SK-N-DZ (cell line): ENCODE measurements at regions not wholly inside any gene's neighbourhood (a gene's known extent, or its start where the extent isn't known, plus 50 kb on each side); places are given as distances from the start of the nearest gene placed in this dataset.

Source experiments
- DNase-seq: peaks from one replicate; pipeline ENCODE4 v3.0.0-alpha.2; 2015; ENCODE audit warnings: low spot score

DNA sequence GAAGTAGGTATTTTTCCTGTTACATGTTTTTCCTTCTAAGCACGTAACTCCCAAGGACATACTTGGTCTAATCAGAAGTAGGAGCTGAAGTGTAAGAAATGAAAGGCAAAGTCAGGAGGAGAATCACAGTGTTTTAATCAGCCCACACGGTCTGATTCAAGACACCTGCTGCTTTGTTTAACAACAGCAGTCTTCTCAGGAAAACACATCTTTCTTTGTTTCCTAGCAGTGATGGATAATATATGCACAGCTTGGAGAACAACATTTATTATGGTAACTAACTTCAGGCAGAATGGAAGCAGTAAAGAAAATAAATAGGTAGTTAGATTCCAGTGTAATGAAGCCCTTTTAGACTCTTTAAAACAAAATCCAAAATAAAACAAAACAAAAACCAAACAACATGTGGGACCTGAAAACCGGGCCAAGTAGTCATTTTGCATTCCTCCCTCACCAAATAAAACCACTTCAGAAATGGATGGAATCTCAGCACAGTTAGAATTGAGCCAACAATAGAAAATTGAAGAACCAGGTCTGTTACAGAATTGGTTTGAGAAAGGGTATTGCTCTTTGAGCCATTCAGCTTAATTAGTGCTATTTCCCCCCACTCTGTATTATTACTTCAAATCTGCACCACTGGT, 61.1 kb upstream of the UGP2 start:
- no peak for DNase-seq

DNA sequence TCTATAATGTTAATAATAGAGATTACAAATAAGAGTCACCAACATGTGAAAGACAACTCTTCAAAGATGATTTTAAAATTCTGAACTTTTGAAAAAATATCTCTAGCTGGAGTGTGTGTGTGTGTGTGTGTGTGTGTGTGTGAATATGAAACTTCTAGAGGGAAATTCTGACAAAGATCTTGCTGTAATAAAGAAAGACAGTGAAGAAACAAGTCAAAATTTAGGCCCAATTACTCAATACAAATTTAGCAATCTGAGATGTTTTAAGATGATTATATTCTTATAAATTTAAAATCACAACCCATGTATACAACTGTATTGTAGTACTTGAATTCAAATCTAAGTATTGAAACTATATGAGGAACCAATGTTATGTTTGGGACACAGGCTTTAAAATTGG, 57.2 kb upstream of the UGP2 start:
- no peak for DNase-seq

DNA sequence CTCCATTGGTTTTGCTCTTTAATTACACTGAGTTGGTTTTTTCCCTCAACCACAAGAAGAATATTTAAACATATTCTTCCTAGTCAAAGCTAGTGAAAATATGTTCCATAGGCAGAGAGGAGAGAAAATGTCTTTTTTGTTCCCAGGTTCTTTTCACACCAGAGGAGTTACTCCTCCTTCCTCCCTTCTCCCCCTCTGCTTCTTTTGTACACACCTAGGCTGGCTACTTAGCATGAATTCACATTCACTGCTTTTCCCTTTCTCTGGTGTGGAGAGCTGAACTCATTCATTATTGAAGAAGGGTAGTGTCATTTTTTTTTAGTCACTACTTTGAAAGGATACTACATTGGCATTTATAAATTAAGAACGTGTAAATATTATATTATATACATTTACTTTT, 56.6 kb upstream of the UGP2 start:
- DNase-seq: no peak

DNA sequence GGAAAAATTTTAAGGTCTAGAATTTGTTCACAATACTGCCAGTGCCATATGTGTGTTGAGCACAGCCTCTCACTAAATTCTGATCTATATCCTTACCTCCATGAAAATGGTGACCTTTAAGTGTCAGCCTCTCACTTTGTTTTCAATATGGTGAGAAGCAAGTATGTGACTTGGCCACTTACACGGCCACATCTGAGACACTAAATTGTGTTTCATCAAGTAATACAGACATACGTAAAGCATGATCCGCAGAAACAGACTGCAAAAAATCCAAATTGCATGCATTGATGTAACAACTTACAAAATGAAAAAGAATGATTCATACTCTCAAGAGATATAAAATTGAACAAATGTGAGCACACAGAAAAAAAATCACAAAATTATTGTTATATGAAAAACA, 55.2 kb upstream of the UGP2 start:
- no peak for DNase-seq

DNA sequence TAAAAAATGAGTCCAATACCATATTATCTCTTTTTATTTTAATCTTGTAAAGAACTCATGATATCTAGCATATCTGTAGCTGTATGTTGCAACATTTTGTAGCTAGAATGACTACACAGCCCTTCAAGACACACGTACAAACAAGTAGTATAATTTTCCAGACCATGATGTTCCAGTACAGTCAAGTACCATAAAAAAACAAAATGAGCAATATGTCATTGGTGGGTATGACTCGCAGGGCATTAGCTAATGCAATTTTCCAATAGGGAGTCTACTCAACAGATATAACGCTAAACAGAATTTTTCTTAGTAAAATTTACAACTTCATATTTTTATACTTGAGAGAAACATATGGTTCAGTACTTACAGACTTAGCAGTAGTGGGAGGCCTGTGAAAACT, 53.6 kb upstream of the UGP2 start:
- DNase-seq: no peak

DNA sequence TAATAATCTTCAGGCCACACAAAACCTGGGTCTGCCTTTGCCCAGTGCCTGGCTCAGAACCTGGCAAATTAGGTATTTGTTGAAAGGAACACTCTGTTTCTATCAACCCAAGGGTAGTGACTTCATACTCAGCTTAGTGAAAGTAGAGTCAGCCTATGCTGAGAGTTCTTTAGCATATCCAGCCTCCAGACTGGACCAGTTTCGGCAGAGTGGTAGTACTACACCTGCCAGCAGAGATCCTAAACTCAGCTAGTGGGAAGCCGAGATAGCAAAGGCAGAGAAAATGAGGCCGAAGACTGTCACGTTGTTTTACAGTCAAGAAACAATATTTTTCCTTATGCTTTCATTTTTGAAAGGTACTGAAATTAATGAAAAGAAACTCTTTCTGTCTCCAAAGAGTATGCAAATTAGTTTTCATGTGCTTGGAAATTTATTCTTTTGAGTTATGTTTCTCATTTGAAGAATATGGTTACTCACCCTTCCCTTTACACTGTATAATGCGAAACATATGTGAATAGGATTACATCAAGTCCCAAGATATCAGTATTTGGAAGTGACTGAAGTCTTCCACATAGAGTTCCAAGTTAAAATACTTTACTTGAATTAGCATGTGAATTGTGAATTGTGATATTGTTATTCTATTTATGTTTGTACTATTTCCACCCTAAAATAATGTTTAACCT, 52.2 kb upstream of the UGP2 start:
- DNase-seq: no peak

DNA sequence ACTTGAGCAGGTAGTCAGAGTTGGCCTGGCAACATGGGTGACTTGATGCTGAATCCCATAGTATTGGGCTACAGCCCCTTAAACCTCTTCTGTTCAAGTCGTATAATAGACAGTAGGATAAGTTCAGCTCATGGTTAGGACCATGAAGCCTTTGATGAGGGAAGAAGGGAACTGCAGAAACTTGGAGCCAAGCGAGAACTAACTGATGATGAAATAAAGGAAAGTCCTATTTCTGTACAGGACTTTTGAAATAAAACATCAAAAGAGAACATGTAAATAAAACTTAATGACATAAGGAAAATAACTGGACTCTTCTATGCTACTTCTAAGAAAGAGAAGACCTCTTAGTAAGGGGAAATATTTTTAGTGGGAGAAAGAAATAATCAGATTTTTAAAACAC, 51.2 kb upstream of the UGP2 start:
- DNase-seq: no peak

DNA sequence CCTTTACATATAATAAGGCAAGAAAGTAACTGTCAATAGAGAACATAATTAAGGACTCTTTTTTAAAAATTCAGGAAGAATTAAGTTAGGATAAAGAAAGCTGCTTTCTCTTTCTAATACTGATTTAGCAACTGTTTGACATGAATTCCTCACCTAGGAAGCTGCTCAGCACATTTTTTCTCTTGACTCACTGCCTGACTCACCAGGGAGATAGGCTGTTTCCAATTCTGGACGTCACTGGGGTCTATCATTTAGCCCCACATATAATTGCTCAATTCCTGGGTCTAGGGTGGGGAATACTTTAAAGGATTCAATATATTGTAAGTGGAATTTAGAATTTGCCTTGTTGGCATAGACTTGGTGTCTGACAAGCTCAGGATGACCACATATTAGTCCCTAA, 50.8 kb upstream of the UGP2 start:
- DNase-seq: no peak

DNA sequence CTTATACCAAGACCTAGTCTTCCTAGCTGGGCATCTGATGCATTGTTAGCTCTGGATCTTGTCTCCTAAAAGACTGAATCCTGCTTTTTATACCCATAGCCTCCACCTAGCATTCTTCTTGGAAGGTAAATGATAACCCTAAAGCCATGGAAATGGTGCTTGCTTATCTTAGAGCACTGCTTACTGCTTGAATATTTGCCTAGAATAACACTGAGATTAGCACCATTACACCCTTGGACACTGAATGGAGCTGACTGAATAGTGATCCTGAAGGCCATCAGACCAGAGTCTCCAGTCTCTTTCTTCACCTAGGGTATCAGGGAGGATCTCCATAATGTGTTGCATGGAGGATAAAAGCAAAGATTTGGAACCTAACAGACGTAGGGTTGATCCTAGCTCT, 50.3 kb upstream of the UGP2 start:
- no peak for DNase-seq
